Loucy (cell line): ENCODE measurements at regions not wholly inside any gene's neighbourhood (a gene's known extent, or its start where the extent isn't known, plus 50 kb on each side); places are given as distances from the start of the nearest gene placed in this dataset.

Experiments
- H2AFZ ChIP-seq: fragments of 200-600 bp; sonication (generic); 2 replicates; pipeline ENCODE4 v1.6.0; 2016; ENCODE audit warnings: antibody characterized with exemption, mild to moderate bottlenecking, low read length, moderate library complexity
- H3F3A ChIP-seq: fragments of 200-600 bp; 2 replicates; pipeline ENCODE4 v1.6.0; 2016; ENCODE audit warnings: antibody characterized with exemption, low read depth, mild to moderate bottlenecking
- H3K27me3 ChIP-seq: fragments of 200-600 bp; sonication (generic); 2 replicates; pipeline ENCODE4 v1.6.1; 2014; ENCODE audit warnings: low read length, mild to moderate bottlenecking; ENCODE audit not compliant: insufficient read depth, poor library complexity, severe bottlenecking
- H3K36me3 ChIP-seq: fragments of 200-600 bp; sonication (generic); 2 replicates; pipeline ENCODE4 v1.6.1; 2016; ENCODE audit warnings: low read length; ENCODE audit not compliant: insufficient read depth
- H3K4me1 ChIP-seq: fragments of 200-600 bp; sonication (generic); 2 replicates; pipeline ENCODE4 v1.5.1; 2014; ENCODE audit warnings: low read length, mild to moderate bottlenecking; ENCODE audit not compliant: insufficient read depth, poor library complexity, severe bottlenecking
- H3K4me2 ChIP-seq: fragments of 200-600 bp; sonication (generic); 2 replicates; pipeline ENCODE4 v1.6.0; 2014; ENCODE audit warnings: antibody characterized with exemption, low read length, low read depth, mild to moderate bottlenecking; ENCODE audit not compliant: poor library complexity, severe bottlenecking
- H3K4me3 ChIP-seq: fragments of 200-600 bp; sonication (generic); 2 replicates; pipeline ENCODE4 v1.5.1; 2014; ENCODE audit warnings: low read length, mild to moderate bottlenecking, mixed read lengths; ENCODE audit not compliant: poor library complexity, severe bottlenecking
- H3K79me2 ChIP-seq: fragments of 200-600 bp; sonication (generic); 2 replicates; pipeline ENCODE4 v1.6.1; 2014; ENCODE audit warnings: low read length; ENCODE audit not compliant: insufficient read depth
- H3K9ac ChIP-seq: fragments of 200-600 bp; sonication (generic); 2 replicates; pipeline ENCODE4 v1.6.0; 2014; ENCODE audit warnings: mild to moderate bottlenecking, low read depth, low read length, moderate library complexity; ENCODE audit not compliant: poor library complexity, severe bottlenecking
- H3K9me2 ChIP-seq: fragments of 200-600 bp; sonication (generic); replicated peaks from 2 replicates; pipeline ENCODE4 v1.6.1; 2016; ENCODE audit warnings: low read depth, low read length, mixed read lengths
- H3K9me3 ChIP-seq: fragments of 200-600 bp; sonication (generic); 2 replicates; pipeline ENCODE4 v1.6.1; 2014; ENCODE audit warnings: mild to moderate bottlenecking, antibody characterized with exemption, low read length, low read depth; ENCODE audit not compliant: insufficient read depth
- H4K20me1 ChIP-seq: fragments of 200-600 bp; sonication (generic); 2 replicates; pipeline ENCODE4 v1.6.0; 2014; ENCODE audit warnings: antibody characterized with exemption, low read length, mild to moderate bottlenecking; ENCODE audit not compliant: insufficient read depth, poor library complexity, severe bottlenecking
- CTCF ChIP-seq: fragments of 200-600 bp; sonication (generic); conservative IDR thresholded peaks from 2 replicates; pipeline ENCODE4 v1.5.1; 2014; ENCODE audit warnings: mild to moderate bottlenecking, antibody characterized with exemption, low read length
- EZH2phosphoT487 ChIP-seq: fragments of 200-600 bp; IDR thresholded peaks from 2 replicates; pipeline ENCODE4 v1.6.1; 2018; ENCODE audit warnings: antibody characterized with exemption, mild to moderate bottlenecking, moderate library complexity, borderline replicate concordance

- Histone ChIP-seq H3K9me2 (no peaks in the 10 kb centered on the region), H2AFZ (no peak overlapping the region), H3K4me1 (no peaks in the 10 kb centered on the region), H3K9ac (no peak overlapping the region), H4K20me1 (no peaks in the 10 kb centered on the region), H3K4me2 (no peak overlapping the region), H3K4me3 (no peak overlapping the region), H3K9me3 (no peaks in the 10 kb centered on the region), H3F3A (no peaks in the 10 kb centered on the region), H3K27me3 (no peaks in the 10 kb centered on the region), H3K79me2 (no peaks in the 10 kb centered on the region), H3K36me3 (no peaks in the 10 kb centered on the region)
- no peak for TF ChIP-seq EZH2phosphoT487
- TF ChIP-seq CTCF: no peak
Measured at GRCh38 chr3:168506589-168506988, 410.9 kb upstream of the GOLIM4 start.

- no peaks in the 10 kb centered on the region for H3K27me3 ChIP-seq
- no peaks in the 10 kb centered on the region for H3K4me1 ChIP-seq
- no peak overlapping the region for H3K4me3 ChIP-seq
- no peaks in the 10 kb centered on the region for H3K9me3 ChIP-seq
- no peaks in the 10 kb centered on the region for H3K9me2 ChIP-seq
- TF ChIP-seq EZH2phosphoT487 (no peak), CTCF (no peak)
- H4K20me1 ChIP-seq: no peaks in the 10 kb centered on the region
- H2AFZ ChIP-seq: no peak overlapping the region
- no peak overlapping the region for H3K9ac ChIP-seq
- H3K36me3 ChIP-seq: no peaks in the 10 kb centered on the region
- H3F3A ChIP-seq: no peaks in the 10 kb centered on the region
- no peak overlapping the region for H3K4me2 ChIP-seq
- no peaks in the 10 kb centered on the region for H3K79me2 ChIP-seq
Measured at GRCh38 chr3:168501570-168501969, 405.8 kb upstream of the GOLIM4 start.

- TF ChIP-seq EZH2phosphoT487 (no peak), CTCF (no peak)
- Histone ChIP-seq H4K20me1 (no peaks in the 10 kb centered on the region), H3K79me2 (no peaks in the 10 kb centered on the region), H3K9ac (no peak overlapping the region), H3K9me3 (no peaks in the 10 kb centered on the region), H3K27me3 (no peaks in the 10 kb centered on the region), H3K36me3 (no peaks in the 10 kb centered on the region), H2AFZ (no peak overlapping the region), H3K9me2 (no peaks in the 10 kb centered on the region), H3F3A (no peaks in the 10 kb centered on the region), H3K4me2 (no peak overlapping the region), H3K4me1 (no peaks in the 10 kb centered on the region), H3K4me3 (no peak overlapping the region)
Measured at GRCh38 chr3:168498194-168498593, 402.5 kb upstream of the GOLIM4 start.
